SK-N-SH treated with all-trans-retinoic acid at 6 μM for 48 hours (cell line): ENCODE measurements at regions not wholly inside any gene's neighbourhood (a gene's known extent, or its start where the extent isn't known, plus 50 kb on each side); places are given as distances from the start of the nearest gene placed in this dataset.

Experiments
- ATAC-seq: fragments of 200-7000 bp; cut with Tn5 transposase; 3 replicates; pipeline ENCODE4 v1.9.1; 2020; ENCODE audit warnings: mild to moderate bottlenecking, moderate library complexity
- CREB5 ChIP-seq: fragments of 250-450 bp; sonication (Bioruptor Pico); IDR thresholded peaks from 2 replicates; pipeline ENCODE4 v1.5.1; 2020; ENCODE audit warnings: low read depth, mild to moderate bottlenecking, moderate library complexity
- CSDC2 ChIP-seq: fragments of 250-450 bp; sonication (Bioruptor Pico); IDR thresholded peaks from 2 replicates; pipeline ENCODE4 v1.5.0; 2020; ENCODE audit warnings: mild to moderate bottlenecking, moderate library complexity
- CSRNP3 ChIP-seq: fragments of 250-450 bp; sonication (Bioruptor Pico); IDR thresholded peaks from 2 replicates; pipeline ENCODE4 v1.5.1; 2021; ENCODE audit warnings: mild to moderate bottlenecking, moderate library complexity
- ESRRG ChIP-seq: fragments of 250-450 bp; sonication (Bioruptor Pico); IDR thresholded peaks from 2 replicates; pipeline ENCODE4 v1.6.1; 2021; ENCODE audit warnings: mild to moderate bottlenecking
- GLIS3 ChIP-seq: fragments of 250-450 bp; sonication (Bioruptor Pico); IDR thresholded peaks from 2 replicates; pipeline ENCODE4 v1.5.0; 2020; ENCODE audit warnings: mild to moderate bottlenecking, moderate library complexity
- ISL1 ChIP-seq: fragments of 250-450 bp; sonication (Bioruptor Pico); IDR thresholded peaks from 2 replicates; pipeline ENCODE4 v2.1.2; 2022; ENCODE audit warnings: mild to moderate bottlenecking, moderate library complexity
- OSR1 ChIP-seq: fragments of 250-450 bp; sonication (Bioruptor Pico); IDR thresholded peaks from 2 replicates; pipeline ENCODE4 v1.8.0; 2022; ENCODE audit warnings: moderate library complexity, mild to moderate bottlenecking, inconsistent platforms
- PATZ1 ChIP-seq: fragments of 250-450 bp; sonication (Bioruptor Pico); IDR thresholded peaks from 2 replicates; pipeline ENCODE4 v1.8.0; 2020; ENCODE audit warnings: mild to moderate bottlenecking, moderate library complexity, borderline replicate concordance
- PPARA ChIP-seq: fragments of 250-450 bp; sonication (Bioruptor Pico); IDR thresholded peaks from 2 replicates; pipeline ENCODE4 v1.5.0; 2020; ENCODE audit warnings: mild to moderate bottlenecking, borderline replicate concordance
- RARB ChIP-seq: fragments of 250-450 bp; sonication (Bioruptor Pico); IDR thresholded peaks from 2 replicates; pipeline ENCODE4 v1.8.0; 2021; ENCODE audit warnings: mild to moderate bottlenecking, moderate library complexity
- SNAI2 ChIP-seq: fragments of 250-450 bp; sonication (Bioruptor Pico); IDR thresholded peaks from 2 replicates; pipeline ENCODE4 v1.5.0; 2020; ENCODE audit warnings: mild to moderate bottlenecking, moderate library complexity
- TCF4 ChIP-seq: fragments of 250-450 bp; sonication (Bioruptor Pico); IDR thresholded peaks from 2 replicates; pipeline ENCODE4 v1.8.0; 2021; ENCODE audit warnings: mild to moderate bottlenecking, moderate library complexity, borderline replicate concordance
- TOX ChIP-seq: fragments of 250-450 bp; sonication (Bioruptor Pico); IDR thresholded peaks from 2 replicates; pipeline ENCODE4 v1.8.0; 2021; ENCODE audit warnings: mild to moderate bottlenecking, moderate library complexity, borderline replicate concordance
- TSHZ2 ChIP-seq: fragments of 250-450 bp; sonication (Bioruptor Pico); IDR thresholded peaks from 2 replicates; pipeline ENCODE4 v1.5.0; 2020; ENCODE audit warnings: mild to moderate bottlenecking, moderate library complexity
- ZC3H10 ChIP-seq: fragments of 250-450 bp; sonication (Bioruptor Pico); IDR thresholded peaks from 2 replicates; pipeline ENCODE4 v1.5.1; 2021; ENCODE audit warnings: mild to moderate bottlenecking, moderate library complexity
- ZFP3 ChIP-seq: fragments of 250-450 bp; sonication (Bioruptor Pico); IDR thresholded peaks from 2 replicates; pipeline ENCODE4 v1.5.0; 2020; ENCODE audit warnings: mild to moderate bottlenecking, moderate library complexity
- ZFP30 ChIP-seq: fragments of 450-650 bp; formaldehyde crosslinking; IDR thresholded peaks from 2 replicates; pipeline ENCODE4 v1.5.0; 2022; ENCODE audit warnings: mild to moderate bottlenecking, moderate library complexity
- ZNF70 ChIP-seq: fragments of 450-650 bp; formaldehyde crosslinking; IDR thresholded peaks from 2 replicates; pipeline ENCODE4 v1.5.0; 2020; ENCODE audit warnings: mild to moderate bottlenecking, moderate library complexity
- ZNF8 ChIP-seq: fragments of 450-650 bp; formaldehyde crosslinking; IDR thresholded peaks from 2 replicates; pipeline ENCODE4 v1.5.0; 2020; ENCODE audit warnings: mild to moderate bottlenecking, moderate library complexity

GRCh38 chr14:34020014-34020413 is 69.1 kb upstream of the EGLN3 start (continued):
- TF ChIP-seq PATZ1 (no peak), OSR1 (CRISPR knock-in tag) (no peak), PPARA (CRISPR knock-in tag) (no peak), CREB5 (CRISPR knock-in tag) (no peak), CSDC2 (CRISPR knock-in tag) (no peak), ZC3H10 (CRISPR knock-in tag) (no peak)
- TF ChIP-seq, all 23 proteins: peak for 0

- no peak for ATAC-seq
- TF ChIP-seq ZNF70 (CRISPR knock-in tag) (no peak), CREB5 (CRISPR knock-in tag) (no peak), SNAI2 (CRISPR knock-in tag) (no peak), OSR1 (CRISPR knock-in tag) (no peak), PATZ1 (no peak), ZFP30 (CRISPR knock-in tag) (no peak), TOX (CRISPR knock-in tag) (no peak), ESRRG (CRISPR knock-in tag) (no peak), TCF4 (CRISPR knock-in tag) (no peak), CSDC2 (CRISPR knock-in tag) (no peak), RARB (CRISPR knock-in tag) (no peak), ZFP3 (CRISPR knock-in tag) (no peak), ZNF8 (CRISPR knock-in tag) (no peak), GLIS3 (CRISPR knock-in tag) (no peak), ISL1 (CRISPR knock-in tag) (no peak), PPARA (CRISPR knock-in tag) (no peak)
Measured at GRCh38 chr14:34018564-34019244, 67.8 kb upstream of the EGLN3 start.

GRCh38 chr14:34018125-34018524 is 67.3 kb upstream of the EGLN3 start:
- no peak for ATAC-seq
- TF ChIP-seq TOX (CRISPR knock-in tag) = no peak
- no peak for TF ChIP-seq RARB (CRISPR knock-in tag)
- no peak for TF ChIP-seq ZNF8 (CRISPR knock-in tag)
- TF ChIP-seq CSRNP3 (CRISPR knock-in tag) = no peak
- TF ChIP-seq TSHZ2 (CRISPR knock-in tag) = no peak
- no peak for TF ChIP-seq ESRRG (CRISPR knock-in tag)
- TF ChIP-seq SNAI2 (CRISPR knock-in tag) = no peak
- no peak for TF ChIP-seq OSR1 (CRISPR knock-in tag)
- TF ChIP-seq ZFP3 (CRISPR knock-in tag) = no peak
- no peak for TF ChIP-seq ISL1 (CRISPR knock-in tag)
- TF ChIP-seq ZC3H10 (CRISPR knock-in tag) = no peak
- no peak for TF ChIP-seq PATZ1
- no peak for TF ChIP-seq PPARA (CRISPR knock-in tag)
- TF ChIP-seq ZNF70 (CRISPR knock-in tag) = no peak
- no peak for TF ChIP-seq ZFP30 (CRISPR knock-in tag)
